SK-N-SH (cell line): ENCODE measurements at regions not wholly inside any gene's neighbourhood (a gene's known extent, or its start where the extent isn't known, plus 50 kb on each side); places are given as distances from the start of the nearest gene placed in this dataset.

Source experiments
- CTCF ChIA-PET: fragments of 300-600, 350-600 bp; formaldehyde crosslinking; extraction: SDS; loops from one replicate; lab custom pipeline; 2021; lab: Yijun Ruan, JAX
- POLR2A ChIA-PET: fragments of 350-600 bp; sonication (Branson Sonifier 250); formaldehyde crosslinking; extraction: SDS; loops from one replicate; lab custom pipeline; 2020; ENCODE audit warnings: antibody characterized with exemption, inconsistent platforms; lab: Yijun Ruan, JAX
- DNase-seq: peaks from one replicate; pipeline ENCODE4 v3.0.0; 2012
- H2AFZ ChIP-seq: fragments of 200-600 bp; sonication (generic); 2 replicates; pipeline ENCODE4 v1.8.1; 2016; ENCODE audit warnings: antibody characterized with exemption, mild to moderate bottlenecking, low read depth
- H3F3A ChIP-seq: fragments of 200-600 bp; sonication (generic); replicated peaks from 2 replicates; pipeline ENCODE3; 2016; ENCODE audit warnings: antibody characterized with exemption, mild to moderate bottlenecking; ENCODE audit not compliant: insufficient read depth
- H3K27ac ChIP-seq, 2 experiments: fragments of 200-500 bp in 1 of 2; fragments of 200-600 bp in 1 of 2; sonication (Bioruptor generic) in 1 of 2; sonication (generic), shearing (Covaris generic) in 1 of 2; 2 replicates each; pipeline versions ENCODE4 v1.5.1 to v1.6.1; 2014 to 2016; ENCODE audit warnings: low read depth in 2 of 2, inconsistent platforms in 1 of 2, low read length in 1 of 2, mild to moderate bottlenecking in 1 of 2, mixed read lengths in 1 of 2
- H3K27me3 ChIP-seq: fragments of 200-600 bp; sonication (generic), shearing (Covaris generic); 2 replicates; pipeline ENCODE4 v1.6.1; 2016; ENCODE audit warnings: mixed run types; ENCODE audit not compliant: insufficient read depth
- H3K36me3 ChIP-seq, 2 experiments: fragments of 200-500 bp in 1 of 2; fragments of 200-600 bp in 1 of 2; sonication (Bioruptor generic) in 1 of 2; sonication (generic) in 1 of 2; replicated peaks in 1 of 2; 2 replicates each; pipeline versions ENCODE3 to v1.5.1; 2014 to 2016; ENCODE audit warnings: low read length in 1 of 2, mild to moderate bottlenecking in 1 of 2; ENCODE audit not compliant: insufficient read depth in 2 of 2, control insufficient read depth in 1 of 2
- H3K4me1 ChIP-seq, 2 experiments: fragments of 200-500 bp in 1 of 2; fragments of 200-600 bp in 1 of 2; sonication (Bioruptor generic) in 1 of 2; sonication (generic), shearing (Covaris generic) in 1 of 2; 2 replicates each; pipeline versions ENCODE4 v1.5.1 to v1.6.1; 2014 to 2016; ENCODE audit warnings: low read depth in 1 of 2, low read length in 1 of 2, mixed run types in 1 of 2; ENCODE audit not compliant: insufficient read depth in 2 of 2, control insufficient read depth in 1 of 2
- H3K4me2 ChIP-seq: fragments of 200-600 bp; sonication (generic), shearing (Covaris generic); 2 replicates; pipeline ENCODE4 v1.6.1; 2017; ENCODE audit warnings: mixed run types
- H3K4me3 ChIP-seq, 2 experiments: fragments of 200-500 bp in 1 of 2; fragments of 200-600 bp in 1 of 2; sonication (Bioruptor generic) in 1 of 2; sonication (generic), shearing (Covaris generic) in 1 of 2; 2 replicates each; pipeline versions ENCODE4 v1.5.1 to v1.8.1; 2014 to 2016; ENCODE audit warnings: low read depth in 2 of 2, inconsistent platforms in 1 of 2, low read length in 1 of 2, mild to moderate bottlenecking in 1 of 2, mixed read lengths in 1 of 2, moderate library complexity in 1 of 2
- H3K79me2 ChIP-seq: fragments of 200-600 bp; sonication (generic); 2 replicates; pipeline ENCODE4 v1.8.1; 2017; ENCODE audit warnings: mild to moderate bottlenecking; ENCODE audit not compliant: insufficient read depth
- H3K9ac ChIP-seq: fragments of 200-600 bp; sonication (generic); 2 replicates; pipeline ENCODE4 v1.6.1; 2017; ENCODE audit warnings: mixed run types
- H3K9me2 ChIP-seq: fragments of 200-600 bp; sonication (generic); 2 replicates; pipeline ENCODE4 v1.6.1; 2017; ENCODE audit warnings: mixed run types
- H3K9me3 ChIP-seq: fragments of 200-600 bp; sonication (generic); 2 replicates; pipeline ENCODE4 v1.6.1; 2017; ENCODE audit warnings: mixed run types, mild to moderate bottlenecking, moderate library complexity
- H4K20me1 ChIP-seq: fragments of 200-600 bp; sonication (generic); 2 replicates; pipeline ENCODE4 v1.6.1; 2017; ENCODE audit warnings: mild to moderate bottlenecking, mixed run types; ENCODE audit not compliant: insufficient read depth
- CHD2 ChIP-seq: fragments of 150-350 bp; IDR thresholded peaks from 2 replicates; pipeline ENCODE4 v1.6.1; 2018; ENCODE audit warnings: low read length; ENCODE audit not compliant: partially characterized antibody
- CTCF ChIP-seq: fragments of 200-600 bp; sonication (generic); IDR thresholded peaks from 2 replicates; pipeline ENCODE4 v1.6.1; 2017; ENCODE audit warnings: antibody characterized with exemption, mild to moderate bottlenecking, moderate library complexity
- ELF1 ChIP-seq: IDR thresholded peaks from 2 replicates; pipeline ENCODE4 v1.4.0; 2012
- GABPA ChIP-seq: IDR thresholded peaks from 2 replicates; pipeline ENCODE4 v1.4.0; 2012; ENCODE audit warnings: low read depth, mild to moderate bottlenecking
- GATA2 ChIP-seq: sonication (generic); formaldehyde crosslinking; IDR thresholded peaks from 2 replicates; pipeline ENCODE4 v1.5.0; 2020; ENCODE audit warnings: mild to moderate bottlenecking, missing genetic modification reagents
- MAX ChIP-seq: IDR thresholded peaks from 2 replicates; pipeline ENCODE4 v1.4.0; 2012; ENCODE audit warnings: low read depth
- MEF2A ChIP-seq: IDR thresholded peaks from 2 replicates; pipeline ENCODE4 v1.4.0; 2012; ENCODE audit warnings: low read depth, borderline replicate concordance
- NFIC ChIP-seq: IDR thresholded peaks from 2 replicates; pipeline ENCODE4 v1.4.0; 2012; ENCODE audit warnings: borderline replicate concordance
- POLR2AphosphoS5 ChIP-seq: IDR thresholded peaks from 2 replicates; pipeline ENCODE4 v1.6.1; 2012; ENCODE audit warnings: low read depth, low read length
- RAD21 ChIP-seq: IDR thresholded peaks from 2 replicates; pipeline ENCODE4 v1.6.1; 2012; ENCODE audit warnings: mild to moderate bottlenecking, low read length
- RCOR1 ChIP-seq: fragments of 150-350 bp; IDR thresholded peaks from 2 replicates; pipeline ENCODE4 v1.6.1; 2017; ENCODE audit warnings: antibody characterized with exemption, low read length
- RFX5 ChIP-seq: IDR thresholded peaks from 2 replicates; pipeline ENCODE4 v1.6.1; 2012; ENCODE audit warnings: mild to moderate bottlenecking, improper control_type of control experiment, low read length
- SIN3A ChIP-seq: IDR thresholded peaks from 2 replicates; pipeline ENCODE4 v1.6.1; 2012; ENCODE audit warnings: low read depth, mild to moderate bottlenecking, low read length, moderate library complexity, borderline replicate concordance
- SMC3 ChIP-seq: IDR thresholded peaks from 2 replicates; pipeline ENCODE4 v1.6.1; 2012; ENCODE audit warnings: low read depth, low read length, improper control_type of control experiment
- TAF1 ChIP-seq: IDR thresholded peaks from 2 replicates; pipeline ENCODE4 v1.6.1; 2012; ENCODE audit warnings: low read depth, mild to moderate bottlenecking, low read length, moderate library complexity, borderline replicate concordance
- TCF12 ChIP-seq: IDR thresholded peaks from 2 replicates; pipeline ENCODE4 v1.4.0; 2012
- TEAD4 ChIP-seq: IDR thresholded peaks from 2 replicates; pipeline ENCODE4 v1.4.0; 2012; ENCODE audit warnings: mild to moderate bottlenecking, borderline replicate concordance; ENCODE audit not compliant: insufficient read depth
- USF1 ChIP-seq: IDR thresholded peaks from 2 replicates; pipeline ENCODE4 v1.4.0; 2012; ENCODE audit warnings: low read depth, borderline replicate concordance
- USF2 ChIP-seq: fragments of 150-350 bp; IDR thresholded peaks from 2 replicates; pipeline ENCODE4 v1.6.1; 2017; ENCODE audit warnings: antibody characterized with exemption, low read length, low read depth, borderline replicate concordance
- YY1 ChIP-seq: IDR thresholded peaks from 2 replicates; pipeline ENCODE4 v1.4.0; 2012; ENCODE audit warnings: low read depth, mild to moderate bottlenecking
- WGBS: methylation state at CpG from one replicate; pipeline ENCODE4 v1.1.6; 2017; ENCODE audit warnings: low lambda C conversion rate; 5-methylcytosine and 5-hydroxymethylcytosine counted together

GRCh38 chr3:110849064-110849463 is 222.6 kb upstream of the NECTIN3 start:
- DNase-seq = no peak
- H3K4me3 ChIP-seq = no peak overlapping the region
- POLR2A ChIA-PET = no interaction called here
- no peak overlapping the region for H2AFZ ChIP-seq
- no peaks in the 10 kb centered on the region for H4K20me1 ChIP-seq
- no peaks in the 10 kb centered on the region for H3K9me3 ChIP-seq
- H3F3A ChIP-seq = no peaks in the 10 kb centered on the region
- no peaks in the 10 kb centered on the region for H3K36me3 ChIP-seq
- H3K9ac ChIP-seq = no peak overlapping the region
- CTCF ChIA-PET = no interaction called here
- no peak for TF ChIP-seq USF2
- no peak for TF ChIP-seq GATA2 (CRISPR knock-in tag)
- no peak for TF ChIP-seq POLR2AphosphoS5
- TF ChIP-seq TAF1 = no peak
- TF ChIP-seq ELF1 = no peak
- TF ChIP-seq TCF12 = no peak
- TF ChIP-seq MAX = no peak
- no peak for TF ChIP-seq NFIC
- TF ChIP-seq RFX5 = no peak
- no peak for TF ChIP-seq TEAD4
- no peak for TF ChIP-seq RCOR1
- TF ChIP-seq CHD2 = no peak
- TF ChIP-seq SMC3 = no peak
- no peak for TF ChIP-seq GABPA
- TF ChIP-seq USF1 = no peak
- TF ChIP-seq MEF2A = no peak
- no peak for TF ChIP-seq RAD21
- TF ChIP-seq CTCF = no peak
- TF ChIP-seq SIN3A = no peak
- H3K79me2 ChIP-seq = no peaks in the 10 kb centered on the region
- H3K4me2 ChIP-seq = no peak overlapping the region
- no peak overlapping the region for H3K27ac ChIP-seq
- no peaks in the 10 kb centered on the region for H3K27me3 ChIP-seq
- H3K9me2 ChIP-seq = no peaks in the 10 kb centered on the region
- H3K4me1 ChIP-seq = no peaks in the 10 kb centered on the region
- 26% methylated on average over 2 of the region's 2 CpGs for WGBS

- Histone ChIP-seq H3K4me1 (no peaks in the 10 kb centered on the region; a peak in 2 of 4 replicates), H3K9me2 (no peaks in the 10 kb centered on the region), H3K9me3 (no peaks in the 10 kb centered on the region), H3K4me2 (no peak overlapping the region), H3K9ac (no peak overlapping the region), H3F3A (no peaks in the 10 kb centered on the region), H3K27ac (no peak overlapping the region), H3K27me3 (no peaks in the 10 kb centered on the region), H2AFZ (no peak overlapping the region), H3K36me3 (no peaks in the 10 kb centered on the region), H3K4me3 (no peak overlapping the region), H4K20me1 (no peaks in the 10 kb centered on the region), H3K79me2 (no peaks in the 10 kb centered on the region)
- POLR2A ChIA-PET = no interaction called here
- CTCF ChIA-PET = no interaction called here
- no peak for DNase-seq
- TF ChIP-seq YY1 (no peak), MAX (no peak)
- TF ChIP-seq, all 33 proteins: peak for 0
Measured at GRCh38 chr3:110851736-110852135, 219.9 kb upstream of the NECTIN3 start.
